HCT116 (cell line): ENCODE measurements at regions not wholly inside any gene's neighbourhood (a gene's known extent, or its start where the extent isn't known, plus 50 kb on each side); places are given as distances from the start of the nearest gene placed in this dataset.

ENCODE experiments used
- ATAC-seq: fragments of 200-7000 bp; cut with Tn5 transposase; 2 replicates; pipeline ENCODE4 v1.9.1; 2020; ENCODE audit warnings: mild to moderate bottlenecking, moderate library complexity
- BruUV-seq: library from RNA; stranded (reverse); fragments of 400-500 nt; replicated peaks from 2 replicates; lab custom pipeline; 2021; lab: Mats Ljungman, UMichigan
- CTCF ChIA-PET: fragments of 300-600 bp; sonication (Branson Sonifier 250); formaldehyde crosslinking; loops from one replicate; lab custom pipeline; 2021; ENCODE audit warnings: antibody characterized with exemption; lab: Charles Lee
- POLR2A ChIA-PET: fragments of 300-600, 350-600 bp; sonication (Branson Sonifier 250); formaldehyde crosslinking; loops from one replicate; lab custom pipeline; 2021; ENCODE audit warnings: antibody characterized with exemption; lab: Charles Lee
- RAD21 ChIA-PET, 2 experiments: fragments of 300-600 bp; sonication (Branson Sonifier 250); formaldehyde crosslinking; loops; one replicate each; lab custom pipeline; 2023; ENCODE audit warnings: low total read pairs in 2 of 2; ENCODE audit not compliant: uncharacterized antibody in 2 of 2, unreplicated experiment in 2 of 2, low non-redundant PET in 1 of 2; lab: Charles Lee
- DNase-seq: peaks from one replicate; pipeline ENCODE4 v3.0.0-alpha.2; 2010; ENCODE audit warnings: low read depth, low spot score
- H2AFZ ChIP-seq: fragments of 200-600 bp; shearing (Covaris generic), sonication (generic); 2 replicates; pipeline ENCODE4 v1.6.1; 2017; ENCODE audit warnings: low read depth, mixed run types, mixed read lengths, antibody characterized with exemption, low read length; ENCODE audit not compliant: poor library complexity, severe bottlenecking
- H3K27ac ChIP-seq: 2 replicates; pipeline ENCODE4 v1.5.1; 2012; ENCODE audit warnings: low read depth, low read length
- H3K27me3 ChIP-seq: fragments of 200-600 bp; sonication (generic); 2 replicates; pipeline ENCODE4 v1.6.1; 2016; ENCODE audit warnings: mixed run types, low read length, mixed read lengths; ENCODE audit not compliant: insufficient read depth
- H3K36me3 ChIP-seq, 2 experiments: fragments of 200-500 bp in 1 of 2; fragments of 200-600 bp in 1 of 2; sonication (Bioruptor generic) in 1 of 2; sonication (generic) in 1 of 2; 2 replicates each; pipeline versions ENCODE4 v1.5.1 to v1.6.1; 2014 to 2016; ENCODE audit warnings: low read length in 2 of 2, inconsistent platforms in 1 of 2, mixed read lengths in 1 of 2, mixed run types in 1 of 2; ENCODE audit not compliant: insufficient read depth in 2 of 2, control insufficient read depth in 1 of 2
- H3K4me1 ChIP-seq, 2 experiments: fragments of 200-600 bp in 1 of 2; sonication (generic) in 1 of 2; 2 replicates each; pipeline versions ENCODE4 v1.5.1 to v1.6.1; 2012 to 2017; ENCODE audit warnings: low read length in 2 of 2, inconsistent platforms in 1 of 2, mild to moderate bottlenecking in 1 of 2, mixed read lengths in 1 of 2, mixed run types in 1 of 2, moderate library complexity in 1 of 2; ENCODE audit not compliant: insufficient read depth in 2 of 2, control insufficient read depth in 1 of 2
- H3K4me2 ChIP-seq: fragments of 200-600 bp; sonication (generic); 2 replicates; pipeline ENCODE4 v1.6.1; 2017; ENCODE audit warnings: mixed run types, low read length, mixed read lengths
- H3K4me3 ChIP-seq, 2 experiments: fragments of 200-600 bp in 1 of 2; sonication (generic) in 1 of 2; replicated peaks in 1 of 2; 2 replicates each; pipeline ENCODE4 v1.5.1; 2011 to 2016; ENCODE audit warnings: low read length in 2 of 2, control low read depth in 1 of 2, low read depth in 1 of 2, mild to moderate bottlenecking in 1 of 2, mixed read lengths in 1 of 2, mixed run types in 1 of 2
- H3K79me2 ChIP-seq: fragments of 200-600 bp; sonication (generic); 2 replicates; pipeline ENCODE4 v1.6.1; 2017; ENCODE audit warnings: mild to moderate bottlenecking, mixed run types, low read length, moderate library complexity, mixed read lengths; ENCODE audit not compliant: insufficient read depth
- H3K9ac ChIP-seq: fragments of 200-600 bp; sonication (generic); 2 replicates; pipeline ENCODE4 v1.6.1; 2016; ENCODE audit warnings: low read length, mixed read lengths
- H3K9me2 ChIP-seq: fragments of 200-600 bp; sonication (generic), shearing (Covaris generic); 2 replicates; pipeline ENCODE4 v1.6.1; 2017; ENCODE audit warnings: mixed run types, mild to moderate bottlenecking, moderate library complexity; ENCODE audit not compliant: insufficient read depth
- H3K9me3 ChIP-seq, 2 experiments: fragments of 200-500 bp in 1 of 2; fragments of 200-600 bp in 1 of 2; sonication (Bioruptor generic) in 1 of 2; sonication (generic) in 1 of 2; 2 replicates each; pipeline ENCODE4 v1.6.1; 2014 to 2017; ENCODE audit warnings: low read length in 2 of 2, mixed read lengths in 2 of 2, inconsistent platforms in 1 of 2, low read depth in 1 of 2, mild to moderate bottlenecking in 1 of 2, mixed run types in 1 of 2, moderate library complexity in 1 of 2; ENCODE audit not compliant: control insufficient read depth in 1 of 2, insufficient read depth in 1 of 2
- H4K20me1 ChIP-seq: fragments of 200-600 bp; sonication (generic), shearing (Covaris generic); 2 replicates; pipeline ENCODE4 v1.6.1; 2017; ENCODE audit warnings: mixed run types, mild to moderate bottlenecking, moderate library complexity; ENCODE audit not compliant: insufficient read depth
- CBX3 ChIP-seq: IDR thresholded peaks from 2 replicates; pipeline ENCODE4 v1.6.1; 2012; ENCODE audit warnings: low read depth
- CEBPB ChIP-seq: IDR thresholded peaks from 2 replicates; pipeline ENCODE4 v1.6.1; 2012; ENCODE audit warnings: low read depth
- CTCF ChIP-seq, 3 experiments: fragments of 200-600 bp in 1 of 3; sonication (generic) in 1 of 3; IDR thresholded peaks in 2 of 3; conservative IDR thresholded peaks in 1 of 3; 2 replicates each; pipeline ENCODE4 v1.5.1; 2012 to 2017; ENCODE audit warnings: low read depth in 2 of 3, low read length in 2 of 3, antibody characterized with exemption in 1 of 3, borderline replicate concordance in 1 of 3, control low read depth in 1 of 3, mild to moderate bottlenecking in 1 of 3, mixed read lengths in 1 of 3, mixed run types in 1 of 3, moderate library complexity in 1 of 3; ENCODE audit not compliant: insufficient read depth in 1 of 3
- ELF1 ChIP-seq: IDR thresholded peaks from 2 replicates; pipeline ENCODE4 v1.6.1; 2012; ENCODE audit warnings: low read depth, borderline replicate concordance
- EZH2 ChIP-seq: fragments of 200-600 bp; sonication (generic); IDR thresholded peaks from 2 replicates; pipeline ENCODE4 v1.6.1; 2017; ENCODE audit warnings: antibody characterized with exemption, mixed run types
- JUND ChIP-seq: IDR thresholded peaks from 2 replicates; pipeline ENCODE4 v1.6.1; 2012
- MAX ChIP-seq: IDR thresholded peaks from 2 replicates; pipeline ENCODE4 v1.6.1; 2012
- POLR2AphosphoS5 ChIP-seq: IDR thresholded peaks from 2 replicates; pipeline ENCODE4 v1.6.1; 2011; ENCODE audit warnings: mild to moderate bottlenecking, low read depth, low read length, moderate library complexity
- REST ChIP-seq: IDR thresholded peaks from 2 replicates; pipeline ENCODE4 v1.6.1; 2012; ENCODE audit warnings: low read depth
- SP1 ChIP-seq: IDR thresholded peaks from 2 replicates; pipeline ENCODE4 v1.6.1; 2012; ENCODE audit warnings: low read depth
- SRF ChIP-seq: IDR thresholded peaks from 2 replicates; pipeline ENCODE4 v1.6.1; 2012; ENCODE audit warnings: low read depth
- TCF7L2 ChIP-seq: IDR thresholded peaks from 2 replicates; pipeline ENCODE4 v1.7.0; 2011; ENCODE audit warnings: borderline replicate concordance, inconsistent platforms; ENCODE audit not compliant: insufficient read depth, insufficient read length; ENCODE audit errors: extremely low read depth
- ZBTB33 ChIP-seq: IDR thresholded peaks from 2 replicates; pipeline ENCODE4 v1.6.1; 2011; ENCODE audit warnings: mild to moderate bottlenecking, low read length, moderate library complexity; ENCODE audit not compliant: insufficient replicate concordance; ENCODE audit errors: extremely low read depth
- ZFX ChIP-seq: fragments of 450-650 bp; IDR thresholded peaks from 2 replicates; pipeline ENCODE4 v1.6.1; 2017
- intact Hi-C: fragments of 100-400 bp; cut with micrococcal nuclease; formaldehyde crosslinking; loops from 2 replicates; pipeline ENCODE4 v1.10.0; 2022

- Histone ChIP-seq H3K4me3 (no peak overlapping the region), H3K9me3 (no peaks in the 10 kb centered on the region), H4K20me1 (no peaks in the 10 kb centered on the region), H3K36me3 (no peaks in the 10 kb centered on the region), H3K27ac (no peak overlapping the region), H3K9me2 (no peaks in the 10 kb centered on the region), H3K27me3 (no peaks in the 10 kb centered on the region), H3K79me2 (no peaks in the 10 kb centered on the region), H3K4me1 (no peaks in the 10 kb centered on the region), H3K9ac (no peak overlapping the region), H3K4me2 (no peak overlapping the region), H2AFZ (no peak overlapping the region)
- no peak for ATAC-seq
- ChIA-PET POLR2A (no interaction called here), RAD21 (no interaction called here), CTCF (no interaction called here)
- BruUV-seq, result no TSS peak
- no peak for DNase-seq
- TF ChIP-seq CBX3 (no peak), SP1 (no peak), TCF7L2 (no peak), CTCF (IDR thresholded peaks at IDR 0.05 in 2 of 3, conservative IDR thresholded peaks at IDR 0.05 in 1 of 3; ENCODE audit: borderline replicate concordance in 1 of 3, insufficient read depth in 1 of 3, low read depth in 2 of 3, low read length in 2 of 3) (no peak), POLR2AphosphoS5 (no peak), ZFX (no peak), REST (no peak), CEBPB (no peak), SRF (no peak), EZH2 (no peak), MAX (no peak), JUND (no peak), ZBTB33 (no peak), ELF1 (no peak)
- intact Hi-C loops, result no loop called here
Observed at GRCh38 chrX:4373791-4374190, 660.3 kb upstream of the PRKX start.
